HG03378 (cell line): ENCODE measurements at regions not wholly inside any gene's neighbourhood (a gene's known extent, or its start where the extent isn't known, plus 50 kb on each side); places are given as distances from the start of the nearest gene placed in this dataset.

Experiments
- ATAC-seq: cut with Tn5 transposase; IDR thresholded peaks from one replicate; pipeline ENCODE4 v1.9.1; 2021; ENCODE audit warnings: mild to moderate bottlenecking, moderate library complexity; ENCODE audit not compliant: unreplicated experiment

DNA sequence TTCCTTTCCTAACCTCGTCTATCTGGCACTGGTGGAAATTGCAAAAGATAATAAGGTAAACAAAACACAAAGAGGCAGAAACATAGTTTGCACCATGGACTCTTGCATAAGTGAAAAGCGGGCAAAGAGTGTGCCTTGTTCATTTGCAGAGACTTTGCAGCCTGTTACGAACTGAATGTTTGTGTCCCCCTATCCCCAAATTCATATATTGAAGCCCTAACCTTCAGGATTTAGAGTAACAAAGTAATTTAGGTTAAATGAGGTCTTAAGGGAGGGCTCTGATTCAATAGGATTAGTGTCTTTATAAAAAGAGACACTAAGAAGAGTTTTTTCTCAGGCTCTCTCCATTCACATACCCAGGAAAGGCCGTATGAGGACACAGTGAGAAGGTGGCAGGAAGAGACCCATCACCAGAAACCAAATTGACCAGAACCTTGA lies 52.1 kb upstream of the FAM169A start:
- no peak for ATAC-seq

DNA sequence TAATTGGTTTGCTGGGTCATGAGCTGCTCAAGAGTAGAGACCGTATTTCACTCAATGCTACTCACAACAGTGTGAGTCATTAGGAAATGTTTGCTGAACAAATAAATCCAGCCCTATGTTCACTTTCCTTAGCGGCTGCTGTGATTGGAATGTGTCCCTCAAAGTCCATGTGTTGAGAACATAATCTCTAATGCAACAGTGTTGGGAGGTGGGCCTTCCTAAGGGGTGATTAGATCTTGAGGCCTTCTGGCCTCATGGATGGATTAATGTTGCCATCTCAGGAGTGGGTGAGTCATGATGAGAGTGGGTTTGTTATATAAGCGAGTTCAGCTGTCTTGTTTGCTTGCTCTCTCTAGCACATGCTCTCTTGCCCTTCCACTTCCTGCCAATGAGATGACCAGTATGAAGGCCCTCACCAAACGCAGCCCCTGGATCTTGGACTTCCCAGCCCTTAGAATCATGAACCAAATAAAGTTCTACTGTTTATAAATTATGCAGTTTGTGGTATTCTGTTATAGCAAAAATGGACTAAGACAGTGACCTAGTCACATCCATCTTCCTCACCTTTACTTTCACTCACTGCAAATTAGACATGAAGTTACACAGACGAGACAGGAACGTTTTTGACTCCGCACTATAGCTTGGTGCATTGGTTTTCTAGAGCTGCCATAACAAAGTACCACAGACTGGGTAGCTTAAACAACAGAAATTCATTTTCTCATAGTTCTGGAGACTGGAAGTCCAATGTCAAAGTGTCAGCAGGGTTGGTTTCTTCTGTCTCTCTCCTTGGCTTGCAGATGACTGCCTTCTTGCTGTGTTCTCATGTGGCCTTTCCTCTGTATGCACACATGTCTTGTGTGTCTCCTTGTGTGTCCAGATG lies 50.9 kb upstream of the FAM169A start:
- no peak for ATAC-seq
